HL-60 (cell line): ENCODE measurements at regions not wholly inside any gene's neighbourhood (a gene's known extent, or its start where the extent isn't known, plus 50 kb on each side); places are given as distances from the start of the nearest gene placed in this dataset.

Source experiments
- CTCF ChIP-seq: IDR thresholded peaks from one replicate; pipeline ENCODE4 v1.5.1; 2011; ENCODE audit warnings: low read length, control low read depth, inconsistent platforms; ENCODE audit not compliant: insufficient read depth
- POLR2AphosphoS5 ChIP-seq: IDR thresholded peaks from 2 replicates; pipeline ENCODE4 v1.6.1; 2012; ENCODE audit warnings: low read depth
- REST ChIP-seq: IDR thresholded peaks from 2 replicates; pipeline ENCODE4 v1.6.1; 2012; ENCODE audit warnings: low read depth; ENCODE audit not compliant: insufficient replicate concordance

DNA sequence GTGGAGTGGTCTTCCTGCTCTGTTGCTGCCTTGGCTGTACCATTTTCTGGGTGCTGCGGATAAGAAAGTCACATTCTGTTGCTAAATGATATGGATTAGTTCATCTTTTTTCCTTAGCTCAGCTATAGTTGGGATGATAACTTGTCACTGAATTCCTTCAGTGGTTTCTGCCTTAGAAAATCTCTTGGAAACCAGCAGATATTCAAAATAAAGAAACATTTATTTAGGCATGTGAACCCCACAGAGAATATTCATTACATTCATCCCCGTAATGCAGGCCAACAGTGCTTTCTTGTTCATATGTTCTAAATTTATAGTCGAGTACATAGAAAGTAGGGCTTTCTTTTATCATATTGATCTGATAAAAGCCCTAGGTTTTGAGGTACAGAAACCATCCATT is 151.3 kb downstream of the CYB561 start:
- no peak for TF ChIP-seq CTCF
- TF ChIP-seq REST, result no peak
- no peak for TF ChIP-seq POLR2AphosphoS5
